HG03139 (cell line): ENCODE measurements at regions not wholly inside any gene's neighbourhood (a gene's known extent, or its start where the extent isn't known, plus 50 kb on each side); places are given as distances from the start of the nearest gene placed in this dataset.
"Not testable (repeated sequence)": the region's sequence is repeated elsewhere in the genome, so short reads cannot be mapped to it uniquely, and the experiment has no call there.

Experiments
- ATAC-seq: cut with Tn5 transposase; IDR thresholded peaks from one replicate; pipeline ENCODE4 v1.9.1; 2021; ENCODE audit not compliant: unreplicated experiment

- ATAC-seq: not testable (repeated sequence)
These were observed 295.7 kb downstream of the GOLGA6L6 start for GRCh38 chr15:20245856-20246255.

- ATAC-seq: not testable (repeated sequence)
These were observed 296.8 kb downstream of the GOLGA6L6 start for GRCh38 chr15:20244792-20245191.

GRCh38 chr15:20243486-20244240 lies 297.9 kb downstream of the GOLGA6L6 start:
- not testable (repeated sequence) for ATAC-seq

- not testable (repeated sequence) for ATAC-seq
These were observed 301.2 kb downstream of the GOLGA6L6 start for GRCh38 chr15:20240366-20240917.

GRCh38 chr15:20239186-20239585 lies 302.4 kb downstream of the GOLGA6L6 start:
- ATAC-seq: not testable (repeated sequence)

GRCh38 chr15:20237256-20238020 lies 304.2 kb downstream of the GOLGA6L6 start:
- ATAC-seq: not testable (repeated sequence)

DNA sequence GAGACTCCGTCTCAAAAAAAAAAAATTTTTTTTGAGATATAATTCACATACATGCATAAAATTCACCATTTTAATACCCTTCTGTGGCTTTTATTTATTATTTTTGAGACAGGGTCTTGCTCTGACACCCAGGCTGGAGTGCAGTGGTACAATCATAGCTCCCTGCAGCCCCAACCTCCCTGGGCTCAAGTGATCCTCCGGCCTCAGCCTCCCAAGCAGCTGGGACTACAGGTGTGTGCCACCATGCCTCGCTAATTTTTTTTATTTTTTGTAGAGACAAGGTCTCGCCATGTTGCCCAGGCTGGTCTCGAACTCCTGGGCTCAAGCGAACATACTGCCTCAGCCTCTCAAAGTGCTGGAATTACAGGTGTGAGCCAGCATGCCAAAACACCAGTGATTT lies 305.9 kb downstream of the GOLGA6L6 start:
- ATAC-seq: not testable (repeated sequence)

GRCh38 chr15:20234006-20234540 lies 307.5 kb downstream of the GOLGA6L6 start:
- ATAC-seq: not testable (repeated sequence)

GRCh38 chr15:20232457-20232856 lies 309.1 kb downstream of the GOLGA6L6 start:
- not testable (repeated sequence) for ATAC-seq

DNA sequence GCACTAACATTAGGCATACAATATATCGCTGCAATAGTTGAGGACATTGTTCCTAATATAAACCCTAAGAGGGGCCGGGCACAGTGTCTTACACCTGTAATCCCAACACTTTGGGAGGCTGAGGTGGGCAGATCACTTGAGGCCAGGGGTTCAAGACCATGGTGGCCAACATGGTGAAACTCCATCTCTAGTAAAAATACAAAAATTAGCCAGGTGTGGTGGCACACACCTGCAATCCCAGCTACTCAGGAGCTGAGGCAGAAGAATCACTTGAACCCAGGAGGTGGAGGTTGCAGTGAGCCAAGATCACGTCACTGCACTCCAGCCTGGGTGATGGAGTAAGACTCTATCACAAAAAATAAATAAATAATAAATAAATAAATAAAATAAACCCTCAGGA lies 310.9 kb downstream of the GOLGA6L6 start:
- ATAC-seq: not testable (repeated sequence)

- ATAC-seq: not testable (repeated sequence)
These were observed 312.8 kb downstream of the GOLGA6L6 start for GRCh38 chr15:20228791-20229190.

- not testable (repeated sequence) for ATAC-seq
These were observed 314.3 kb downstream of the GOLGA6L6 start for GRCh38 chr15:20227119-20227853.

- ATAC-seq: not testable (repeated sequence)
These were observed 315.1 kb downstream of the GOLGA6L6 start for GRCh38 chr15:20226531-20226930.

GRCh38 chr15:20221063-20221462 lies 320.5 kb downstream of the GOLGA6L6 start:
- not testable (repeated sequence) for ATAC-seq

DNA sequence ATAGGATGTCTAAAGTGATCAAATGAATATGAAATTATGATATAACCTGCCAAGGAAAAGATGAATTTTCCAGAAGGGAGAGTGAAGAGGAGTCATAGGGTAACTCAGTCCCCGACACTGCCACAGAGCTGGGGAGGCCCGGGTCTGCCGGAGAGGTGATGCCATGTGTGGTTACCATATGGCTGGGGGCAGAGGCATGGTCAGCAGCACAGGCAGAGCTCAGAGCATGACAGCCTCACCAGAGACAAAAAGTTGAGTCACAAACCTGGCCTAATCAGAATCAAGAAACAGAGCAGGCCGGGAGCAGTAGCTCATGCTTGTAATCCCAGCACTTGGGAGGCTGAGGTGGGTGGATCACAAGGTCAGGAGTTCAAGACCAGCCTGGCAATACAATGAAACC lies 322.4 kb downstream of the GOLGA6L6 start:
- ATAC-seq: not testable (repeated sequence)

- ATAC-seq: not testable (repeated sequence)
These were observed 325.9 kb downstream of the GOLGA6L6 start for GRCh38 chr15:20215700-20216099.

- ATAC-seq: not testable (repeated sequence)
These were observed 327.5 kb downstream of the GOLGA6L6 start for GRCh38 chr15:20214101-20214500.

- ATAC-seq: not testable (repeated sequence)
These were observed 330.1 kb downstream of the GOLGA6L6 start for GRCh38 chr15:20211508-20211907.

DNA sequence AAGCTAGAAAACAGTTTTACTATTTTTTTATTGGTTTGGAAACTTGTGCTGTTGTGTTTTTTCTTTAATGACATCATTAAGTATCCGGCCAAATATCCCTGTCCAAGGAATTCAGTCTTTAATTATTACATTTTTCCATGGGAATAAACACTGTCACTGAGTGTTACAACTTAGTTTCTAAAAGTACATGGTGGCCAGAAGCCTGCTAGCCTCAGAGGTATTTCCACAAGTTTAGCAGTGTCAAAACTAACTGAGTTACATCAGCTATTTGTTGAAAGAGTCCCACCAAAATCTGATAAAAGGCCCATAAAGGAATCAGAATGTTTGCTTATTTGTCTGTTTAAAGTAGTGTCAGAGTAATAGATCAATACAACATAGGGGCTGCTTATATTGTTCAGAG lies 331.6 kb downstream of the GOLGA6L6 start:
- ATAC-seq: not testable (repeated sequence)

GRCh38 chr15:20207607-20208006 lies 334.0 kb downstream of the GOLGA6L6 start:
- ATAC-seq: not testable (repeated sequence)

- not testable (repeated sequence) for ATAC-seq
These were observed 334.4 kb downstream of the GOLGA6L6 start for GRCh38 chr15:20207198-20207597.
